Transverse colon (tissue), 4 donors: ENCODE measurements at regions not wholly inside any gene's neighbourhood (a gene's known extent, or its start where the extent isn't known, plus 50 kb on each side); places are given as distances from the start of the nearest gene placed in this dataset.
A peak's percentile ranks its signal among the peaks of the same experiment; 100 is the strongest.

ENCODE experiments used
- DNase-seq: peaks from one replicate; pipeline ENCODE4 v3.0.0-alpha.2; 2019
- H3K27ac ChIP-seq, 4 donors: fragments of 200-600 bp; sonication (generic); 2 replicates each; pipeline ENCODE4 v1.5.1; 2016 to 2018; ENCODE audit warnings: inconsistent platforms in 4 of 4
- H3K27me3 ChIP-seq: fragments of 200-600 bp; sonication (generic); 2 replicates; pipeline ENCODE4 v1.5.1; 2017; ENCODE audit warnings: inconsistent platforms
- H3K36me3 ChIP-seq, 4 donors: fragments of 200-600 bp; sonication (generic); 2 replicates each; pipeline ENCODE4 v1.5.1; 2017 to 2019; ENCODE audit warnings: inconsistent platforms in 4 of 4
- H3K4me1 ChIP-seq, 4 donors: fragments of 200-600 bp; sonication (generic); 2 replicates each; pipeline ENCODE4 v1.5.1; 2017 to 2020; ENCODE audit warnings: inconsistent platforms in 4 of 4
- H3K4me3 ChIP-seq, 4 donors: fragments of 200-600 bp; sonication (generic); 1 replicate in 1 of 4; 2 replicates in 3 of 4; pipeline versions ENCODE4 v1.5.1 to v1.6.1; 2017 to 2019; ENCODE audit warnings: inconsistent platforms in 4 of 4
- H3K9me3 ChIP-seq, 2 donors: fragments of 200-600 bp; sonication (generic); 2 replicates each; pipeline ENCODE4 v1.5.1; 2017 to 2019; ENCODE audit warnings: inconsistent platforms in 2 of 2
- CTCF ChIP-seq, 5 experiments: fragments of 200-600 bp in 3 of 5; fragments of 450-650 bp in 2 of 5; sonication (generic) in 3 of 5; IDR thresholded peaks; 1 replicate in 2 of 5; 2 replicates in 3 of 5; pipeline ENCODE4 v1.5.1; 2016 to 2017; ENCODE audit warnings: antibody characterized with exemption in 5 of 5, inconsistent platforms in 3 of 5, mild to moderate bottlenecking in 2 of 5, moderate library complexity in 1 of 5
- EP300 ChIP-seq: sonication (generic); formaldehyde crosslinking; IDR thresholded peaks from one replicate; pipeline ENCODE4 v1.6.1; 2017; ENCODE audit warnings: antibody characterized with exemption, low read depth
- POLR2A ChIP-seq: fragments of 450-650 bp; IDR thresholded peaks from one replicate; pipeline ENCODE4 v1.6.1; 2016; ENCODE audit warnings: antibody characterized with exemption, mild to moderate bottlenecking, moderate library complexity
- POLR2AphosphoS5 ChIP-seq, 3 donors: sonication (generic); formaldehyde crosslinking; IDR thresholded peaks; one replicate each; pipeline ENCODE4 v1.6.1; 2016; ENCODE audit warnings: antibody characterized with exemption in 3 of 3
- WGBS, 2 donors: methylation state at CpG; one replicate each; pipeline ENCODE4 v1.1.5; 2018; ENCODE audit warnings: low coverage in 1 of 2; 5-methylcytosine and 5-hydroxymethylcytosine counted together
- in situ Hi-C, 4 donors: fragments of 200-750 bp; cut with MboI; loops; one replicate each; pipeline versions ENCODE4 v1.15.0 to v1.15.1; 2017; ENCODE audit warnings: low sequenced_read_pairs in 3 of 4, low pct_ligation_motif_present in 1 of 4, low pct_unique_long_range_greater_than_20kb in 1 of 4
- intact Hi-C: fragments of 100-400 bp; cut with DNase I; formaldehyde crosslinking; loops from one replicate; pipeline ENCODE4 v1.15.1; 2023; ENCODE audit warnings: low total_unique reads

GRCh38 chr14:61642614-61642982, 52.7 kb upstream of the HIF1A start:
- intact Hi-C loops (no loop called here), in situ Hi-C loops (no loop called here)
- TF ChIP-seq POLR2A (no peak), CTCF (IDR thresholded peaks at IDR 0.05) (no peak), EP300 (no peak), POLR2AphosphoS5 (IDR thresholded peaks at IDR 0.05) (no peak)
- WGBS, 2 donors, result 76 to 90% methylated on average over 3 to 4 of the region's 4 CpGs
- H3K4me3 ChIP-seq, result no peak overlapping the region
- peaks cover 0 to 34% (median 7%) of the 10 kb centered on the region in 4 donors for H3K4me1 ChIP-seq
- no peaks in the 10 kb centered on the region for H3K36me3 ChIP-seq
- peak overlapping the region; percentile 13 to 66 (median 47) for H3K27ac ChIP-seq
- DNase-seq, result no peak
- H3K27me3 ChIP-seq, result no peaks in the 10 kb centered on the region
- no peaks in the 10 kb centered on the region for H3K9me3 ChIP-seq

DNA sequence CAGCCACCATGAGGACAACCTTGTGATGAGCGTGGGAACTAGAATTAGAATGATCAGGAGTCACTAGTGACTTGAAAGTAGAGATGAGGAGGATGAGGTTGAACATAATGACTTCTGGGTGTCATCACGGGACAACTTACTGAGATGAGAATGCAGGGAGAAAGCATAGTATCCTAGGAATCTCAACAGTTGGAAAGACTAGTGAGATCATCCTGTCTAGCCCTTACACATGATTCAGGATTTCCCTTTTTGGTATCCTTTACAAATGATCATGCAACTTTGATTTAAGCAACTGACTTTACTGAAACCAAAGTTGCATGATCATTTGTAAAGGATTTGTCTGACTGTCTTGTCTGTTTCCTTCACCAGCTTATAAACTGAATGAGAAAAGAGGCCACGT, 51.8 kb upstream of the HIF1A start:
- Histone ChIP-seq H3K36me3 (no peaks in the 10 kb centered on the region), H3K27me3 (no peaks in the 10 kb centered on the region), H3K9me3 (no peaks in the 10 kb centered on the region), H3K27ac (no peak overlapping the region), H3K4me1 (peaks cover 0 to 25% (median 6%) of the 10 kb centered on the region in 4 donors), H3K4me3 (no peak overlapping the region)
- in situ Hi-C loops, result no loop called here
- no peak for DNase-seq
- intact Hi-C loops, result no loop called here
- TF ChIP-seq EP300 (no peak), CTCF (IDR thresholded peaks at IDR 0.05) (no peak), POLR2A (no peak), POLR2AphosphoS5 (IDR thresholded peaks at IDR 0.05) (no peak)
- 84 to 93% methylated on average over 3 of the region's 3 CpGs for WGBS, 2 donors

DNA sequence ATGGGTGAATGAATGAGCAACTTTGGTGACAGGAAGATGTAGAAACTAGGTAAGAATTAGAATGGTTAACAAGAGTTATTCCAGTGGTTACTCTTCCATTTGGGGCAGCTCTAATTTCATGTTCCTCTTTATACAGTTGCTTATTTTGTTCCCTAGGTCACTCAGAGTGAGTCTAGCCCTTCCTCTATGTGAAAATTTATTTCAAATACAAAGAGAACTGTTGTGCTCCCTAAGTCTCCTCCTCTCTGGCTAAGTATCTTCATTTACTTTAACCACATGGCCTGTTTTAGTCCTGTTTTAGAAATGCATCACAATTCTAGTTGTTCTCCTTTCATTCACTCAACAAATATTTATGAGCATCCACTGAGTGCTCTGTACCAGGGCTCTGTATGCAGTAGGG, 51.1 kb upstream of the HIF1A start:
- no peak overlapping the region for H3K4me3 ChIP-seq
- H3K36me3 ChIP-seq, result no peaks in the 10 kb centered on the region
- in situ Hi-C loops, result no loop called here
- TF ChIP-seq POLR2A (no peak), POLR2AphosphoS5 (IDR thresholded peaks at IDR 0.05) (no peak), EP300 (no peak)
- peaks cover 0 to 23% (median 6%) of the 10 kb centered on the region in 4 donors for H3K4me1 ChIP-seq
- H3K9me3 ChIP-seq, result no peaks in the 10 kb centered on the region
- no peaks in the 10 kb centered on the region for H3K27me3 ChIP-seq
- intact Hi-C loops, result no loop called here
- H3K27ac ChIP-seq, result no peak overlapping the region
- DNase-seq, result no peak

GRCh38 chr14:61644834-61645233, 50.5 kb upstream of the HIF1A start:
- Histone ChIP-seq H3K4me3 (no peak overlapping the region), H3K27ac (no peak overlapping the region), H3K9me3 (no peaks in the 10 kb centered on the region), H3K27me3 (no peaks in the 10 kb centered on the region), H3K36me3 (no peaks in the 10 kb centered on the region), H3K4me1 (peaks cover 0 to 21% (median 6%) of the 10 kb centered on the region in 4 donors)
- intact Hi-C loops, result no loop called here
- TF ChIP-seq CTCF (IDR thresholded peaks at IDR 0.05), result no peak
- no peak for TF ChIP-seq EP300
- no peak for TF ChIP-seq POLR2AphosphoS5 (IDR thresholded peaks at IDR 0.05)
- TF ChIP-seq POLR2A, result no peak
- no peak for DNase-seq
- in situ Hi-C loops, result no loop called here
- WGBS, 2 donors, result 52 to 54% methylated on average over 2 of the region's 2 CpGs

GRCh38 chr14:61645247-61645646, 50.1 kb upstream of the HIF1A start:
- Histone ChIP-seq H3K27me3 (no peaks in the 10 kb centered on the region), H3K36me3 (no peaks in the 10 kb centered on the region), H3K4me3 (no peak overlapping the region), H3K27ac (no peak overlapping the region), H3K9me3 (no peaks in the 10 kb centered on the region), H3K4me1 (peaks cover 0 to 18% (median 6%) of the 10 kb centered on the region in 4 donors)
- DNase-seq, result no peak
- intact Hi-C loops (no loop called here), in situ Hi-C loops (no loop called here)
- TF ChIP-seq CTCF (IDR thresholded peaks at IDR 0.05) (no peak), POLR2A (no peak), POLR2AphosphoS5 (IDR thresholded peaks at IDR 0.05) (no peak), EP300 (no peak)
